Nucleus accumbens (tissue), 56 donors: ENCODE measurements at regions not wholly inside any gene's neighbourhood (a gene's known extent, or its start where the extent isn't known, plus 50 kb on each side); places are given as distances from the start of the nearest gene placed in this dataset.

Experiments used
- DNase-seq, 56 donors: peaks; one replicate each; lab custom pipeline; 2025; lab: John Stamatoyannopoulos, UW

DNA sequence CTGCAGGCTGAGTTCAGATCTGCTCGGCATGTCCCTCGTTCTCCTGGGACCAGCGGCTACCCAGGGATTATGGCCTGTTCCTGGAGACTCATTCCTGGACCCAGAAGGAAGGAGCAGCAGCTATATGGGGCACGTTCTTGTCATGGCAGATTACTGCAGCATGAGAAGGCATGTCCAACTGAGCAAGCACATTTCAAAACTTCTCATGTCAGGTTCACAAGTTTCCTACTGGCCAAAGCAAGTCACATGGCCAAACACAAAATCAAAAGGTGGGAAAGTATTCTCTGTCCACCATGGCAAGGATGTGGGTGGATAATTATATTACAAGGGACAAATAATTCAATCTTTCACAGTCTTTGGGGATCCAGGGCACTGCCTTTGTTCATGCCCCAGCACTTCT is 71.9 kb upstream of the C15orf39 start:
- no peak for DNase-seq

DNA sequence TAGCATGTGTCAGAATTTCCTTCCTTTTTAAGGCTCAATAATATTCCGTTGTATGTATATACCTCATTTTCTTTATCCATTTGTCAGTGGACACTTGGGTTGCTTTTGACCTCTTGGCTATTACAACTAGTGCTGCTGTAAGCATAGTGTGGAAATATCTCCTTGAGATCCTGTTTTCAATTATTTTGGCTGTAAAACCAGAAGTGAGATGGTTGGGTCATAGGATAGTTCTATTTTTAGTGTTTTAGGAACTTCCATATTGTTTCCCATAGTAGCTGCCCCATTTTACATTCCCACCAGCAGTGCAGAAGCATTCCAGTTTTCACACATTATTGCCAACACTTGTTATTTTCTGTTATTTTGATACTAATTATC is 70.4 kb upstream of the C15orf39 start:
- DNase-seq: no peak

DNA sequence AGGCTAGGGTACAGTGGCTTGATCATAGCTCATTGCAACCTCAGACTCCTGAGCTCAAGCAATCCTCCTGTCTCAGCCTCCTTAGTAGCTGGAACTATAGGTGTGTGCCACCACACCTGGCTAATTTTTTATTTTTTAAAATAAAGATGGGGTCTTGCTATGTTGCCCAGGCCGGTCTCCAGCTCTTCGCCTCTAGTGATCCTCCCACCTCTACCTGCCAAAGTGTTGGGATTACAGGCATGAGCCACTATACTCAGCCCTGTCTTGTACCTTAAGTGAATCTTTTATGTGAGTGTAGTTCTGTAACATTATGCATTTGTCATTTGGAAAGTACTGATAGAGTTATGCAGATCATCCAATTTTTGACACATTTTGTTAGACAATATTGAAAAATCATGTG is 66.9 kb upstream of the C15orf39 start:
- DNase-seq: no peak

DNA sequence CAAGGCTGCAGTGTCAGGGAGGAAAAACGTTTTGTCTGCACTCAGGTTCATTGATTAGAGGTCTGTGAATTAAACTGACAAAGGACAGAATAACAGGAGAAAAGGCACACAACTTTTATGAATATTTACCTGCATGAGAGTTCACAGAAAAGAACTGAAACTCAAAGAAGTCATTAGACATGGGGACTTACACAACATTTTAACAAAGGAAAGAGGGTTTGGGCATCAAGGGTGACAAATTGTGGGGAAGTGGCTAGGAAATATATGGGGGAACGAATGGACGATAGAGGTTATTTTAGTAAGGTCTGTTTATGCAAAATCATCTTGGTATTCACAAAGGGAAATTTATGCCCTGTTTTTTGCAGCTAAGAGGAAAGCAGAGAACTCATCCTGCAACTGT is 65.6 kb upstream of the C15orf39 start:
- DNase-seq: no peak

DNA sequence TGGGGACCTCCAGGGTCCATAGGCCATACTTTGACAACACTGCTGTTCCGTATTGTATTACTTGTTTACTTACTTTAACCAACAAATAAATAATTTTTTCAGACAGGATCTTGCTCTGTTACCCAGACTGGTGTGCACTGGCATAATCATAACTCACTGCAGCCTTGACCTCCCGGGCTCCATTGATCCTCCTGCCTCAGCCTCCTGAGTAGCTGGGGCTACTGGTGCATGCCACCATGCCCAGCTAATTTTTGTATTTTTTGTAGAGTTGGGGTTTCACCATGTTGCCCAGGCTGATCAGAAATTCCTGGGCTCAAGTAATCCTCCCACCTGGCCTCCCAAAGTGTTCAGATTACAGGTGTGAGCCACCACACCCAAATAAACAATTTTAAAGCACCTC is 64.9 kb upstream of the C15orf39 start:
- no peak for DNase-seq

DNA sequence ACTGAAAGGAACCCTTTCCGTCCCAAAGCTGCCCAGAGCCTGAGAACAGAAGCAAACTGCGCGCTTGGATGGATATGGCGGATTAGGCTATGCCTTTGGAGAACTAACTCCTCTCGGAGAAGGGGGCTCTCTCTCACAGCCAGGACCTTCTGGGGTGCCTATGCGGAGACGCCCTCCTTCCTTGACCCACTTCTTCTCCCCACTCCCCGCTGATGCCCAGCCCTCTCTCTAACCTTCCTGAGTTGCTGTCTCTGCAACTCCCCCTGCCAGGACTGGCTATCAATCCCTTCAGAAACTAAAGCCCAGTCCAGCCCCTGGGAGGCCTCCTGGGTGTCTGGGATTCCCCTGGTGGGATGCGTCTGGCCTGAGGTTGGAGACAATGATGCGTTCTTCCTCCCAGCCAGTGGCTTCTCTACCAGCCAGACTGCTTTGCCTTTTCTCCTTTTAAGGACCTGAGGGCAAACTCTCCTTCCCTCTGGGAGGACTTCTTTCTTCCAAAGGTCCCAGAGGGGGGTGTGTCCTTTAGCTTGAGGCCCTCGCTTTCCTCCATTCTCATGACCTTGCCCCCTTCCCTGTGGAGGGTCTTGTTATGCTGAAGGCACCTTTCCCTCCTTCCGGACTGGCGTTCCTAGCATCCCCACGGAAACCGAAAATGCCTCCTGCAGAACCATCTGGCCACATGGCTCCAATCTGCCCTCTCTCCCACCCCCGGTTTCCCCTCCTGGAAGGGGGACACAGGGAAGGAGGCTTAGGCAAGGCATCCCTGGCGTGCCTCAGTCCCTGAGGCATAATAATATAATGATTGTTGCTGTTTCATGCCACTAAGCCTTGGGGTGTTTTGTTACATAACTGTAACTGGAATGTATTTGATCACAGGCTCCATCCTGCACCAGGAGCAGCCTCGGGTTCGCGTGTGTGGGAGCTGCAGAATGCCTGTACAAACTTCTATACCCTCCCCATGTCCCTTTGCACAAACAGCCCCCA is 63.4 kb upstream of the C15orf39 start:
- DNase-seq: no peak

DNA sequence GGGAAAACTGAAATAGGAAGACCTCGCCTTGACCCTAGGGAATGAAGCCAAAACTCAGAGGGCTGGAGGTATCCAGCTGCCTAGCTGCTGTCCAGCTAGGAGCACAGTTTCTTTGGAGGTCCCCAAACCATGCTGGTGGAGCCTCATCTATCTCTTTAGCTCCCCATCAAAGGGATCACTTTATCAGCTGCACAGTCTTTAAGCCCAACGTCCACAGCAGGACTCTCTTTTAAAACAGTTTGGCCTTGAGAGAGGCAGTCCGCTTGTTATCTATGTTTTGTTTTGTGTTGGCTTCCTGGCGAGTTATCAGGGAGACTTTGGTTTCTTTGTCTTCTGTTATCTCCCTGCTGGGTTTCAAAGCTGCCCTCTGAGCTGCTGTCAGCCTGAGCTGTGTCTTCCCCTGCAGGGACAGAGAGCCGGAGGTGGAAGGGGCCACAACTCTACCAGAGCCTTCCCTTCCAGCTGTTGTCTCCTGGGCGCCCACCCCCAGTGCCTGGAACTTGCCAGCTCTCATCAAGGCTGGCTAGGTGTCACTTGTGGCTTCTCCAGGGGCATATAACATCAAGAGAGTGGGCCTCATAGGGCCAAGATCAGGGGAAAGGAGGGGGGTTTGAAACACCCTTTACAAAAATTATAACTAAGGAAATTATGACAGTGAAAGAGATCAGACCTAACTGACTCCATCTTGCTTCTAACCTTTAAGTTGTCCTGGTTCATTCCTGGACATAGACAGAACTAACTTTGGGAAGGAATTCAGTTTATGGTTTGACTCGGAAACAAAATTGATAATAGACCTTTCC is 61.4 kb upstream of the C15orf39 start:
- DNase-seq: no peak

DNA sequence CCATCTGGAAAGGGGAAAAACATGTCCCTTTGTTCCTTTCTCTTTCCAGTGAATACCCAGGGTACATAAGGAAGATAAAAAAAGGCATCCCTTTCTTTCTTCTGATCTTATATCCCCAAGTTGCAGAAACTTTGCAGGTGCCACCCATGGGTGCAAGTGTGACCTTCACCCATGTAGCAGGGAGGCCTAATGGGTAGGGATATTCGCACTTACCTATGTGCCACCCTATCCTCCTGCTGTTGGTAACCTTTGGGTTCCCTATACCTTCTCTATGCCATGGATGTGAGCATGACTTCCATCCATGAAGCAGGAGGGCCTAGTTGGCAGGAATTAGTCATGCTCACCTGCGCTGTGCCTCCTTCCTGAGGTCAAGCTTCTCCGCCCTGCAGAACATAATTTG is 59.2 kb upstream of the C15orf39 start:
- no peak for DNase-seq

DNA sequence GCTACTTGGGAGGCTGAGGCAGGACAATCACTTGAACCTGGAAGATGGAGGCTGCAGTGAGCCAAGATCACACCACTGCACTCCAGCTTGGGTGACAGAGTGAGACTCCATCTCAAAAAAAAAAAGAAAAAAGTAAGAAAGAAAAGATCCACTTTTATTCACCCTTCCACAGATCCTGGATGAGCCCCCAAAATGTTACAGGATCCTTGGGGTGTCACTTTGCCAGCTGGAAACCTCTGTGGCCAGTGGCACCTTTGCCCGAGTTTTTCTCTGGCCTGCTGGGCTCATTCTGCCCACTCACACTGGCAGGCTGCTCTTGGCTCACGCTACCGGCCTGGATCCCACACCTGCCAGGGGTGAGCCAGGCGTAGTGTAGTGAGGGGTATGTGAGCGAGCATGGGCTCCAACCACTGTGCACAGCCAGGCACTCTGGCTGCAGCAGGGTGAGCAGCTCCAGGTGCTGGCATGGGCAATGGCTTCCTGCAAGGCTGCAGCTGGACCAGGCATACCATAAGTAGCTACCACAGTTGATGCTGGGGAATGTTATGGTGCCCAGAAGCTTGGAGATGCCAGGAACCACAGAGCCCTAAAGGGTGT is 57.8 kb upstream of the C15orf39 start:
- no peak for DNase-seq

DNA sequence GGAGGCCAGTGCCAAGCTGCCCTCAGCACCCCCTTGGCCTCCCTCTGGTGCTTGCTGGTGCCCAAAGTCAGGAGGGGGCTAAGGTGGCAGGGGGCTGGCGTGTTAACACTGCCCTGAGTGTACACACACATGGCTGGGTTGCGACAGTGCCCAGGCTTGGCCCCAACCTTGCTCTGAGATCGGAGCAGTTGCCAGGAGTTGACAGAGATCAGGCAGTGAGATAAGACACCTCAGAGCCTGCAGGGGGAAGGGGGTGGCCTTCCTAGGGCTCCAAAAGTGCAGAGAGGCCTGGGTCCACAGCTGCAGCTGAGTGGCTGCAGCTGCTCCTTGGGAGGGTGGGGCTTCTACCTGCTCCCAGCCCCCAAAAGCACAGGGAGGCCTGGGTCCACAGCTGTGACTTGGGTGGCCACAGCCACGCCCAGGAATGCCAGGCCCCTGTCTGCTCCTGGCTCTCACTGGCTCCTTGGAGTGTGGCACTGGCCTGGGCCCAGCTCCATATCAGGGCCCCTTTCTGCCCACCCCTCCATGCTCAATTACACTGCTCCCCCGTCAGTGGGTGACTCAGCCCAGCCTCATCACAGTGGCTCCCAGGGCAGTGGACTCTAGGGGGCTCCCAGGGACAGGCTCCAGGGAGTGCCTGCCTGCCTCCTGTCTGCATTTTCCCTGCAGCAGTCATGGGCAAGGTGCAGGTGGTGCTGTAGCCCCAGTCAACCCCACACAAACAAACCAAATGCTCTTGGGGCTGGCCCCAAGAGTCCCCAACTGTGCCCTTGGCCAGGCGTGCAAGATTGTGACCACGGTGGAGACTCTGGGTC is 56.4 kb upstream of the C15orf39 start:
- no peak for DNase-seq

DNA sequence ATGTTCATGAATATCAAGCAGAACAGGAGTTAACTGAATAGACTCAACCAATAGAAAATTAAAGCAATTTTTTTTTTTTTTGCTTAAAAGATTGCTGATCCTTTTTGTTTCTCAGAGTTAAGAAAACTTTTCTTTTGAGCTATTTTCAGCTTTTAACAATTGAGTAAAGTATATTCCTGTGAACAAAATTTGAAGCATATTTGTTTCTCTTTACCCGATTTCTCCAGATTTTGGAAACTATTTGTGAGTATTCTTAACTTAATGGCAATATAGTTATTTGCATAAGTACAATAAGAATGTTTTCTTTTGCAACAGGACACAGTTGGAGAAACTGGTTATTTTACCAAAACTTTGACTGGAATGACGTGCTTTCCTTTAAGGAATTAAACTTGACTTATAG is 53.4 kb upstream of the C15orf39 start:
- no peak for DNase-seq

DNA sequence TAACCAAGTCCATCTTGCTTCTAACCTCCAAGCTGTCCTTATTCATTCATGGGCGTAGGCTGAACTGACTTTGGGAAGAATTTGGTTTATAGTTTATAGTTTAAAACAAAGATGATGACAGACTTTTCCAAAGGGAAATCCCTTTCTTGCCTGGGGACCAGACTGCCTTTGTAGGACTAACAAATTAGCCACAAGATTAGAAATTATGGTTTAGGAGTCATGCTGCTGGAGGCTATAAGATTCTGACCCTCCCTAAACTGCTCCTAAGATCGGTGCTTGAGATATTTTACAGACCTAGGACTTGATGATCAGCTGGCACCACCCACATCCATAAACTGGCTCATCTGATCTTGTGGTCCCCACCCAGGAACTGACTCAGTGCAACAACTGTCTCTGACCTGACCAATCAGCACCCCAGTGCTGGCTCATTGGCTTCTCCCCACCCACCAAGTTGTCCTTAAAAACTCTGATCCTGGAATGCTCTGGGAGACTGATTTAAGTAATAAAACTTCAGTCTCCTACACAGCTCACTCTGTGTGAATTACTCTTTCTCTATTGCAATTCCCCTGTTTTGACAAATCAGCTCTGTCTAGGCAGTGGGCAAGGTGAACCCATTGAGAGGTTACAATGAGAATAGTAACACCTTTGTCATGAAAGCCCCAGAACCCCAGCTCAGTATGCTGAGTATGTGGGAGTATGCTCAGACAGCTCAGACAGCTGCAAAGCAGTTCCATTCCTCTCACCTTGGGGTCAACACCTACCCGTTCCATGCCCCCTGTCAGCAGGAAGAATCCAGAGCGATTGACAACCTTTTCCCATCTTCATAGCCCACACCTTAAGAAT is 51.6 kb upstream of the C15orf39 start:
- DNase-seq: no peak

DNA sequence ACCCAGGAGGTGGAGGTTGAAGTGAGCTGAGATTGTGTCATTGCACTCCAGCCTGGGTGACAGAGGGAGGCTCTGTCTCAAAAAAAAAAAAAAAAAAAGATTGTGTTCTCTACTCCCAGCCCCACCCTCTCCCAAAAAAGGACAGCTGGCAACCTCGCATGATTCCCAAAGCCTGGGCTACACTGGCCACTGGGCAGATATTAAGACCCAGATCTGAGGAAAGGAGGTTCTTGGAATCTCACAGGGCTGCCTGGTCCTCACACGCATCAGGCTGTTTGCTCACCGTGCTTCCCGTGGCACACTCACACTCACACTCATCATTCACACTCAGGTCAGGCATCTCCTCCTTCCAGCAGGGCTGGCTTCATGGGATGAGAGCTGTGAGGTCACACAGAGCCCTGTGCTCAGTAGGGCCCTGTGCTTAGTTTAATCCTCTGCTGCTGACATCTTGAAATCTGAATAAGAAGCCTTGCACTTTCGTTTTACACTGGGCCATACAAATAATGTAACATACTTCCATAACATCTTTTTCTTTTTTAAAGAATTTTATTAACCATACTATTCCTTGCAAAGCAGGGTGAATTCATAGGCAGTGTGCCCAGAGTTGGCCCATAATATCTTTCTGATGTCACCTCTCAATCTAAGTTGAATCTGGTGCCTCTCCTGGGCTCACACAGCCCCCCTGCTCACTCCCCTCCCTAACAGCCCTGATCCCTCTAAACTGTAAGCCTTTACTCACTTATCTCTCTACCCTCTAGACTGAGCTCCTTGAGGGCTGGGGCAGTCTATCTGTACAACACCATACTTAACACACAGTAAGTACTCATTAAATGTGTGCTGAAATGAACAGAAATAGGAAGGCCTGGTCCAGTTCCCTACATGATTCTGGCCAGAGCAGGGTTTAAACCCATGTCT is 50.2 kb upstream of the C15orf39 start:
- no peak for DNase-seq
